K562 (cell line): ENCODE measurements at regions not wholly inside any gene's neighbourhood (a gene's known extent, or its start where the extent isn't known, plus 50 kb on each side); places are given as distances from the start of the nearest gene placed in this dataset.

Experiments
- ATF3 ChIP-seq, 2 experiments: fragments of 450-650 bp in 1 of 2; sonication (generic) in 1 of 2; formaldehyde crosslinking in 1 of 2; IDR thresholded peaks in 1 of 2; conservative IDR thresholded peaks in 1 of 2; 2 replicates each; pipeline versions ENCODE4 v1.6.1 to v1.8.1; 2016 to 2023; ENCODE audit warnings: mild to moderate bottlenecking in 2 of 2, moderate library complexity in 2 of 2, inconsistent platforms in 1 of 2, missing genetic modification reagents in 1 of 2
- C11orf30 ChIP-seq: fragments of 450-650 bp; IDR thresholded peaks from 2 replicates; pipeline ENCODE4 v1.6.1; 2016; ENCODE audit warnings: low read depth, mild to moderate bottlenecking
- CBFA2T3 ChIP-seq: fragments of 450-650 bp; IDR thresholded peaks from 2 replicates; pipeline ENCODE4 v1.6.1; 2017
- FOXA3 ChIP-seq, 2 experiments: fragments of 450-650 bp in 1 of 2; sonication (generic) in 1 of 2; formaldehyde crosslinking; IDR thresholded peaks in 1 of 2; conservative IDR thresholded peaks in 1 of 2; 2 replicates each; pipeline versions ENCODE4 v1.4.0 to v1.8.0; 2020 to 2022; ENCODE audit warnings: mild to moderate bottlenecking in 2 of 2, missing genetic modification reagents in 1 of 2
- HCFC1 ChIP-seq: IDR thresholded peaks from 2 replicates; pipeline ENCODE4 v1.6.1; 2012; ENCODE audit warnings: low read depth, low read length, improper control_type of control experiment
- MTA3 ChIP-seq: fragments of 450-650 bp; formaldehyde crosslinking; IDR thresholded peaks from 2 replicates; pipeline ENCODE4 v1.6.1; 2017; ENCODE audit warnings: mild to moderate bottlenecking, borderline replicate concordance
- NCOA1 ChIP-seq: fragments of 450-650 bp; IDR thresholded peaks from 2 replicates; pipeline ENCODE4 v1.6.1; 2016; ENCODE audit warnings: low read depth
- NR2C2 ChIP-seq, 2 experiments: fragments of 200-800 bp in 1 of 2; sonication (Bioruptor generic) in 1 of 2; sonication (generic) in 1 of 2; formaldehyde crosslinking in 1 of 2; IDR thresholded peaks; 2 replicates each; pipeline versions ENCODE4 v1.6.1 to v1.8.0; 2016 to 2022; ENCODE audit warnings: mild to moderate bottlenecking in 1 of 2, missing compliant biosample characterization in 1 of 2, missing genetic modification characterization in 1 of 2, missing genetic modification reagents in 1 of 2
- PURB ChIP-seq: sonication (generic); formaldehyde crosslinking; IDR thresholded peaks from 2 replicates; pipeline ENCODE4 v1.9.0; 2021; ENCODE audit warnings: low read depth, mild to moderate bottlenecking, missing genetic modification reagents
- TRIM25 ChIP-seq: fragments of 450-650 bp; IDR thresholded peaks from 2 replicates; pipeline ENCODE4 v1.7.0; 2016; ENCODE audit warnings: borderline replicate concordance
- ZKSCAN1 ChIP-seq: fragments of 150-350 bp; IDR thresholded peaks from 2 replicates; pipeline ENCODE4 v1.6.1; 2016; ENCODE audit warnings: low read depth, low read length
- ZNF239 ChIP-seq: fragments of 250-450 bp; sonication (Bioruptor Pico); IDR thresholded peaks from 2 replicates; pipeline ENCODE4 v1.4.0; 2020; ENCODE audit warnings: mild to moderate bottlenecking
- ZNF785 ChIP-seq: fragments of 250-450 bp; sonication (Bioruptor Pico); IDR thresholded peaks from 2 replicates; pipeline ENCODE4 v1.4.0; 2020; ENCODE audit warnings: mild to moderate bottlenecking
- TF ChIP-seq, protein P1 (sequence below): fragments of 450-650 bp; IDR thresholded peaks from 2 replicates; pipeline ENCODE4 v1.6.1; 2016; ENCODE audit warnings: low read depth
- TF ChIP-seq, protein P2 (sequence below): sonication (generic); formaldehyde crosslinking; IDR thresholded peaks from 2 replicates; pipeline ENCODE4 v1.8.1; 2022; ENCODE audit warnings: missing genetic modification reagents

DNA sequence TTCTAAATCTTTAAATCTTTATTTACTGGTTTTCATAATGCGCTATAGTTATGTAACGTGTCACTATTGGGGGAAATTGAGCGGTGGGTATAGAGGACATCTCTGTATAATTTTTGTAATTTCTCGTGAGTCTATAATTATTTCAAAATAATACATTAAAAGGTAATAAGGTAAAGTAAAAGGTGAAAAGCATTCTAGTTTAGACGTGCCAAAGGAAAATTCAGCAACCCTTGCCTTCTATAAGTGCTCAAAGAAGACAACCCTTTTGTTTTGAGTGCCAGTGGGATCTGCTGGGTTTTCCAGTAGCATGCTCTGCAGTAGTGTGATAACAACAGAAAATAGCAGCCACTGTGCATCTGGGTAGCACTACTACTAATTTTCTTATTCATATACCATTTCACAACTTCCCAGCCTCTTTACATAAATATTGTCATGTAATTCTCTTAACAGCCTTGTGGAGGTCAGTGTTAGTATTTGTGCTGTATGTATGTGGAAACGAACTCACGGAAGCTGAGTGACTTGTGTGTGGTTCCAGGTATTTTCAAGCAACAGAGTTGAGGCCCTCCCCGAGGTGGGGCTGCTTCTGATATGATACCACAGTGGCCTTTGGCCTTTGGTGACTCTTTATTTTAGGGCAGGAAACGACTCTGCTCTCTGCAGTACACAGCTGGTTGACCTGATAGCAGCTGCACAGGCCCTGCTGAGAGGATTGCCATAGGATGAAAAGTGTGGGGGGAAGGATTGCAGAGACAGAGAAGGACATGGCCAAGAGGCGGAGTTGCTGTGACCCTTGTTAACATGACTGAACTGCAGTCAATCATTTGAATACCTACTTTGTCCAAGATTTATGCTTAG is 104.5 kb downstream of the TDRD15 start (continued):
- TF ChIP-seq, protein P1, sequence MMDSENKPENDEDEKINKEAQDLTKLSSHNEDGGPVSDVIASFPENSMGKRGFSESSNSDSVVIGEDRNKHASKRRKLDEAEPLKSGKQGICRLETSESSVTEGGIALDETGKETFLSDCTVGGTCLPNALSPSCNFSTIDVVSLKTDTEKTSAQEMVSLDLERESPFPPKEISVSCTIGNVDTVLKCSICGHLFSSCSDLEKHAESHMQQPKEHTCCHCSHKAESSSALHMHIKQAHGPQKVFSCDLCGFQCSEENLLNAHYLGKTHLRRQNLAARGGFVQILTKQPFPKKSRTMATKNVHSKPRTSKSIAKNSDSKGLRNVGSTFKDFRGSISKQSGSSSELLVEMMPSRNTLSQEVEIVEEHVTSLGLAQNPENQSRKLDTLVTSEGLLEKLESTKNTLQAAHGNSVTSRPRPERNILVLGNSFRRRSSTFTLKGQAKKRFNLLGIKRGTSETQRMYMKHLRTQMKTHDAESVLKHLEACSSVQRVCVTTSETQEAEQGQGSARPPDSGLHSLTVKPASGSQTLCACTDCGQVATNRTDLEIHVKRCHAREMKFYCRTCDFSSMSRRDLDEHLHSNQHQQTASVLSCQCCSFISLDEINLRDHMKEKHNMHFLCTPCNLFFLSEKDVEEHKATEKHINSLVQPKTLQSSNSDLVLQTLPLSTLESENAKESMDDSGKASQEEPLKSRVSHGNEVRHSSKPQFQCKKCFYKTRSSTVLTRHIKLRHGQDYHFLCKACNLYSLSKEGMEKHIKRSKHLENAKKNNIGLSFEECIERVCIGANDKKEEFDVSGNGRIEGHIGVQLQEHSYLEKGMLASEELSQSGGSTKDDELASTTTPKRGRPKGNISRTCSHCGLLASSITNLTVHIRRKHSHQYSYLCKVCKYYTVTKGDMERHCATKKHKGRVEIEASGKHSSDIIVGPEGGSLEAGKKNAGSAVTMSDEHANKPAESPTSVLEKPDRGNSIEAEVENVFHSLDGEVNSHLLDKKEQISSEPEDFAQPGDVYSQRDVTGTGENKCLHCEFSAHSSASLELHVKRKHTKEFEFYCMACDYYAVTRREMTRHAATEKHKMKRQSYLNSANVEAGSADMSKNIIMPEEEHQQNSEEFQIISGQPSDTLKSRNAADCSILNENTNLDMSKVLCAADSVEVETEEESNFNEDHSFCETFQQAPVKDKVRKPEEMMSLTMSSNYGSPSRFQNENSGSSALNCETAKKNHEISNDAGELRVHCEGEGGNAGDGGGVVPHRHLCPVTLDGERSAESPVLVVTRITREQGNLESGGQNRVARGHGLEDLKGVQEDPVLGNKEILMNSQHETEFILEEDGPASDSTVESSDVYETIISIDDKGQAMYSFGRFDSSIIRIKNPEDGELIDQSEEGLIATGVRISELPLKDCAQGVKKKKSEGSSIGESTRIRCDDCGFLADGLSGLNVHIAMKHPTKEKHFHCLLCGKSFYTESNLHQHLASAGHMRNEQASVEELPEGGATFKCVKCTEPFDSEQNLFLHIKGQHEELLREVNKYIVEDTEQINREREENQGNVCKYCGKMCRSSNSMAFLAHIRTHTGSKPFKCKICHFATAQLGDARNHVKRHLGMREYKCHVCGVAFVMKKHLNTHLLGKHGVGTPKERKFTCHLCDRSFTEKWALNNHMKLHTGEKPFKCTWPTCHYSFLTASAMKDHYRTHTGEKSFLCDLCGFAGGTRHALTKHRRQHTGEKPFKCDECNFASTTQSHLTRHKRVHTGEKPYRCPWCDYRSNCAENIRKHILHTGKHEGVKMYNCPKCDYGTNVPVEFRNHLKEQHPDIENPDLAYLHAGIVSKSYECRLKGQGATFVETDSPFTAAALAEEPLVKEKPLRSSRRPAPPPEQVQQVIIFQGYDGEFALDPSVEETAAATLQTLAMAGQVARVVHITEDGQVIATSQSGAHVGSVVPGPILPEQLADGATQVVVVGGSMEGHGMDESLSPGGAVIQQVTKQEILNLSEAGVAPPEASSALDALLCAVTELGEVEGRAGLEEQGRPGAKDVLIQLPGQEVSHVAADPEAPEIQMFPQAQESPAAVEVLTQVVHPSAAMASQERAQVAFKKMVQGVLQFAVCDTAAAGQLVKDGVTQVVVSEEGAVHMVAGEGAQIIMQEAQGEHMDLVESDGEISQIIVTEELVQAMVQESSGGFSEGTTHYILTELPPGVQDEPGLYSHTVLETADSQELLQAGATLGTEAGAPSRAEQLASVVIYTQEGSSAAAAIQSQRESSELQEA = no peak
- no peak for TF ChIP-seq ZNF785 (CRISPR knock-in tag)
- peak; percentile 53; the same call in 1 of the 2 replicates for TF ChIP-seq NCOA1
- TF ChIP-seq ZKSCAN1 = no peak
- TF ChIP-seq FOXA3 (CRISPR knock-in tag; conservative IDR thresholded peaks at IDR 0.05 in 1 of 2, IDR thresholded peaks at IDR 0.05 in 1 of 2) = no peak; a peak in 1 of 4 replicates
- TF ChIP-seq ZNF239 = no peak
- no peak for TF ChIP-seq C11orf30
- TF ChIP-seq TRIM25 = no peak
- no peak for TF ChIP-seq MTA3
- TF ChIP-seq CBFA2T3 = peak; percentile 97
- no peak for TF ChIP-seq NR2C2 (CRISPR knock-in tag; IDR thresholded peaks at IDR 0.05)
- peak; percentile 91 for TF ChIP-seq NR2C2 (tag; IDR thresholded peaks at IDR 0.05)
- no peak for TF ChIP-seq HCFC1
- TF ChIP-seq, protein P2, sequence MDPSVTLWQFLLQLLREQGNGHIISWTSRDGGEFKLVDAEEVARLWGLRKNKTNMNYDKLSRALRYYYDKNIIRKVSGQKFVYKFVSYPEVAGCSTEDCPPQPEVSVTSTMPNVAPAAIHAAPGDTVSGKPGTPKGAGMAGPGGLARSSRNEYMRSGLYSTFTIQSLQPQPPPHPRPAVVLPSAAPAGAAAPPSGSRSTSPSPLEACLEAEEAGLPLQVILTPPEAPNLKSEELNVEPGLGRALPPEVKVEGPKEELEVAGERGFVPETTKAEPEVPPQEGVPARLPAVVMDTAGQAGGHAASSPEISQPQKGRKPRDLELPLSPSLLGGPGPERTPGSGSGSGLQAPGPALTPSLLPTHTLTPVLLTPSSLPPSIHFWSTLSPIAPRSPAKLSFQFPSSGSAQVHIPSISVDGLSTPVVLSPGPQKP = no peak
- peak; percentile 30; the same call in 1 of the 2 replicates for TF ChIP-seq ATF3 (IDR thresholded peaks at IDR 0.05)
- no peak for TF ChIP-seq ATF3 (CRISPR knock-in tag; conservative IDR thresholded peaks at IDR 0.05)
- TF ChIP-seq PURB (CRISPR knock-in tag) = no peak
